Transverse colon (tissue), 4 donors: ENCODE measurements at regions not wholly inside any gene's neighbourhood (a gene's known extent, or its start where the extent isn't known, plus 50 kb on each side); places are given as distances from the start of the nearest gene placed in this dataset.
"Not testable (repeated sequence)": the region's sequence is repeated elsewhere in the genome, so short reads cannot be mapped to it uniquely, and the experiment has no call there.

ENCODE experiments used
- DNase-seq: peaks from one replicate; pipeline ENCODE4 v3.0.0-alpha.2; 2019
- H3K27ac ChIP-seq, 4 donors: fragments of 200-600 bp; sonication (generic); 2 replicates each; pipeline ENCODE4 v1.5.1; 2016 to 2018; ENCODE audit warnings: inconsistent platforms in 4 of 4
- H3K27me3 ChIP-seq: fragments of 200-600 bp; sonication (generic); 2 replicates; pipeline ENCODE4 v1.5.1; 2017; ENCODE audit warnings: inconsistent platforms
- H3K36me3 ChIP-seq, 4 donors: fragments of 200-600 bp; sonication (generic); 2 replicates each; pipeline ENCODE4 v1.5.1; 2017 to 2019; ENCODE audit warnings: inconsistent platforms in 4 of 4
- H3K4me1 ChIP-seq, 4 donors: fragments of 200-600 bp; sonication (generic); 2 replicates each; pipeline ENCODE4 v1.5.1; 2017 to 2020; ENCODE audit warnings: inconsistent platforms in 4 of 4
- H3K4me3 ChIP-seq, 4 donors: fragments of 200-600 bp; sonication (generic); 1 replicate in 1 of 4; 2 replicates in 3 of 4; pipeline versions ENCODE4 v1.5.1 to v1.6.1; 2017 to 2019; ENCODE audit warnings: inconsistent platforms in 4 of 4
- H3K9me3 ChIP-seq, 2 donors: fragments of 200-600 bp; sonication (generic); 2 replicates each; pipeline ENCODE4 v1.5.1; 2017 to 2019; ENCODE audit warnings: inconsistent platforms in 2 of 2
- CTCF ChIP-seq, 5 experiments: fragments of 200-600 bp in 3 of 5; fragments of 450-650 bp in 2 of 5; sonication (generic) in 3 of 5; IDR thresholded peaks; 1 replicate in 2 of 5; 2 replicates in 3 of 5; pipeline ENCODE4 v1.5.1; 2016 to 2017; ENCODE audit warnings: antibody characterized with exemption in 5 of 5, inconsistent platforms in 3 of 5, mild to moderate bottlenecking in 2 of 5, moderate library complexity in 1 of 5
- EP300 ChIP-seq: sonication (generic); formaldehyde crosslinking; IDR thresholded peaks from one replicate; pipeline ENCODE4 v1.6.1; 2017; ENCODE audit warnings: antibody characterized with exemption, low read depth
- POLR2A ChIP-seq: fragments of 450-650 bp; IDR thresholded peaks from one replicate; pipeline ENCODE4 v1.6.1; 2016; ENCODE audit warnings: antibody characterized with exemption, mild to moderate bottlenecking, moderate library complexity
- POLR2AphosphoS5 ChIP-seq, 3 donors: sonication (generic); formaldehyde crosslinking; IDR thresholded peaks; one replicate each; pipeline ENCODE4 v1.6.1; 2016; ENCODE audit warnings: antibody characterized with exemption in 3 of 3
- WGBS, 2 donors: methylation state at CpG; one replicate each; pipeline ENCODE4 v1.1.5; 2018; ENCODE audit warnings: low coverage in 1 of 2; 5-methylcytosine and 5-hydroxymethylcytosine counted together
- in situ Hi-C, 4 donors: fragments of 200-750 bp; cut with MboI; loops; one replicate each; pipeline versions ENCODE4 v1.15.0 to v1.15.1; 2017; ENCODE audit warnings: low sequenced_read_pairs in 3 of 4, low pct_ligation_motif_present in 1 of 4, low pct_unique_long_range_greater_than_20kb in 1 of 4
- intact Hi-C: fragments of 100-400 bp; cut with DNase I; formaldehyde crosslinking; loops from one replicate; pipeline ENCODE4 v1.15.1; 2023; ENCODE audit warnings: low total_unique reads

GRCh38 chr2:223294756-223295155, 242.8 kb downstream of the KCNE4 start:
- in situ Hi-C loops = no loop called here
- TF ChIP-seq POLR2A = no peak
- no peak for TF ChIP-seq CTCF (IDR thresholded peaks at IDR 0.05)
- TF ChIP-seq EP300 = no peak
- no peak for TF ChIP-seq POLR2AphosphoS5 (IDR thresholded peaks at IDR 0.05)
- Histone ChIP-seq H3K4me1 (no peaks in the 10 kb centered on the region), H3K9me3 (no peaks in the 10 kb centered on the region), H3K4me3 (no peak overlapping the region), H3K27ac (no peak overlapping the region), H3K27me3 (no peaks in the 10 kb centered on the region), H3K36me3 (no peaks in the 10 kb centered on the region)
- intact Hi-C loops = no loop called here
- DNase-seq = no peak

- DNase-seq = no peak
- Histone ChIP-seq H3K36me3 (no peaks in the 10 kb centered on the region), H3K4me1 (no peaks in the 10 kb centered on the region), H3K27me3 (no peaks in the 10 kb centered on the region), H3K9me3 (no peaks in the 10 kb centered on the region), H3K27ac (no peak overlapping the region), H3K4me3 (no peak overlapping the region)
- intact Hi-C loops (no loop called here), in situ Hi-C loops (no loop called here)
- no peak for TF ChIP-seq EP300
- TF ChIP-seq POLR2AphosphoS5 (IDR thresholded peaks at IDR 0.05) = no peak
- no peak for TF ChIP-seq POLR2A
- TF ChIP-seq CTCF (IDR thresholded peaks at IDR 0.05) = no peak
Observed at GRCh38 chr2:223297788-223298187, 245.8 kb downstream of the KCNE4 start.

- intact Hi-C loops, DNase-seq, H3K4me3 ChIP-seq, H3K27me3 ChIP-seq, in situ Hi-C loops, H3K27ac ChIP-seq, H3K9me3 ChIP-seq, H3K36me3 ChIP-seq, H3K4me1 ChIP-seq: not testable (repeated sequence)
- 66 to 100% methylated on average over 1 to 4 of the region's 4 CpGs for WGBS, 2 donors
Observed at GRCh38 chr2:223298329-223298728, 246.3 kb downstream of the KCNE4 start.

GRCh38 chr2:223300326-223300725, 248.3 kb downstream of the KCNE4 start:
- Histone ChIP-seq H3K27me3 (no peaks in the 10 kb centered on the region), H3K4me1 (no peaks in the 10 kb centered on the region), H3K36me3 (no peaks in the 10 kb centered on the region), H3K4me3 (no peak overlapping the region), H3K9me3 (no peaks in the 10 kb centered on the region), H3K27ac (no peak overlapping the region)
- intact Hi-C loops = no loop called here
- 87 to 89% methylated on average over 4 of the region's 4 CpGs for WGBS, 2 donors
- no peak for DNase-seq
- TF ChIP-seq EP300 = no peak
- TF ChIP-seq CTCF (IDR thresholded peaks at IDR 0.05) = no peak
- no peak for TF ChIP-seq POLR2A
- no peak for TF ChIP-seq POLR2AphosphoS5 (IDR thresholded peaks at IDR 0.05)
- in situ Hi-C loops = no loop called here

- TF ChIP-seq CTCF (IDR thresholded peaks at IDR 0.05) = no peak
- intact Hi-C loops = no loop called here
- H3K27me3 ChIP-seq = no peaks in the 10 kb centered on the region
- no peaks in the 10 kb centered on the region for H3K4me1 ChIP-seq
- 64 to 74% methylated on average over 3 of the region's 3 CpGs for whole genome bisulfite sequencing, 2 donors
- H3K9me3 ChIP-seq = no peaks in the 10 kb centered on the region
- no peaks in the 10 kb centered on the region for H3K36me3 ChIP-seq
- in situ Hi-C loops = no loop called here
- H3K27ac ChIP-seq = no peak overlapping the region
- no peak for DNase-seq
- no peak overlapping the region for H3K4me3 ChIP-seq
Observed at GRCh38 chr2:223306371-223306770, 254.4 kb downstream of the KCNE4 start.
